ENCODE measurements at regions not wholly inside any gene's neighbourhood (a gene's known extent, or its start where the extent isn't known, plus 50 kb on each side); places are given as distances from the start of the nearest gene placed in this dataset.

DNA sequence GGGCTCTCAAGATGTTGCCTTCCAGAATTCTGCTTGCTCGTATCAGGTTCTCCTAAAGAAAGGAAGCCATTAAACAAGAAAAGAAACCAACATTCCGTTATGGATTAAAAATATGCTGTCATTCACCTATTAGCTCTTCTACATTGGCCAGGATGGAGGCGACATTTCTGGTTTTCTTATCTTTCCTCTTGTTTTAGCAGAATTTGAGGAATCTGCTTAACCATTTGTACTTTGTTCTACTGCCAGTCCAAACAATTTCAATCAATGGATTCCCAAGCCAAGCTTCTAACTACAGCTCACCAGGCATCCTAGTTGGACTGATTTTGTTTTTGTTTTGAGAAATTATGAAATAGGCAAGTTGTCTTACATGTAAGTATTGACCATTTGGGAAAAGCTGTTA lies 164.6 kb upstream of the TSC22D2 start:
- TF ChIP-seq, protein P1, sequence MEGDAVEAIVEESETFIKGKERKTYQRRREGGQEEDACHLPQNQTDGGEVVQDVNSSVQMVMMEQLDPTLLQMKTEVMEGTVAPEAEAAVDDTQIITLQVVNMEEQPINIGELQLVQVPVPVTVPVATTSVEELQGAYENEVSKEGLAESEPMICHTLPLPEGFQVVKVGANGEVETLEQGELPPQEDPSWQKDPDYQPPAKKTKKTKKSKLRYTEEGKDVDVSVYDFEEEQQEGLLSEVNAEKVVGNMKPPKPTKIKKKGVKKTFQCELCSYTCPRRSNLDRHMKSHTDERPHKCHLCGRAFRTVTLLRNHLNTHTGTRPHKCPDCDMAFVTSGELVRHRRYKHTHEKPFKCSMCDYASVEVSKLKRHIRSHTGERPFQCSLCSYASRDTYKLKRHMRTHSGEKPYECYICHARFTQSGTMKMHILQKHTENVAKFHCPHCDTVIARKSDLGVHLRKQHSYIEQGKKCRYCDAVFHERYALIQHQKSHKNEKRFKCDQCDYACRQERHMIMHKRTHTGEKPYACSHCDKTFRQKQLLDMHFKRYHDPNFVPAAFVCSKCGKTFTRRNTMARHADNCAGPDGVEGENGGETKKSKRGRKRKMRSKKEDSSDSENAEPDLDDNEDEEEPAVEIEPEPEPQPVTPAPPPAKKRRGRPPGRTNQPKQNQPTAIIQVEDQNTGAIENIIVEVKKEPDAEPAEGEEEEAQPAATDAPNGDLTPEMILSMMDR (IDR thresholded peaks at IDR 0.05; ENCODE audit: insufficient read depth, low read length, poor library complexity, severe bottlenecking) = no peak
- TF ChIP-seq EZH2phosphoT487 (conservative IDR thresholded peaks at IDR 0.05; ENCODE audit: low read length) = no peak
